ENCODE measurements at regions not wholly inside any gene's neighbourhood (a gene's known extent, or its start where the extent isn't known, plus 50 kb on each side); places are given as distances from the start of the nearest gene placed in this dataset.
A peak's percentile ranks its signal among the peaks of the same experiment; 100 is the strongest.

- no peak for DNase-seq (ENCODE audit: low read depth)
Measured at GRCh38 chr20:24102749-24103333, 114.3 kb upstream of the GGTLC1 start.

- DNase-seq (ENCODE audit: low read depth) = no peak
Measured at GRCh38 chr20:24102290-24102689, 113.7 kb upstream of the GGTLC1 start.

GRCh38 chr20:24100370-24101011 is 111.9 kb upstream of the GGTLC1 start:
- DNase-seq (ENCODE audit: low read depth) = no peak

- peak; percentile 63 for DNase-seq (ENCODE audit: low read depth)
Measured at GRCh38 chr20:24098886-24099285, 110.3 kb upstream of the GGTLC1 start.

GRCh38 chr20:24097506-24098245 is 109.1 kb upstream of the GGTLC1 start:
- DNase-seq (ENCODE audit: low read depth) = no peak

- DNase-seq (ENCODE audit: low read depth) = no peak
Measured at GRCh38 chr20:24096864-24097450, 108.4 kb upstream of the GGTLC1 start.

GRCh38 chr20:24096264-24096663 is 107.7 kb upstream of the GGTLC1 start:
- DNase-seq (ENCODE audit: low read depth) = no peak

- no peak for DNase-seq (ENCODE audit: low read depth)
Measured at GRCh38 chr20:24095756-24096155, 107.2 kb upstream of the GGTLC1 start.

GRCh38 chr20:24095303-24095702 is 106.7 kb upstream of the GGTLC1 start:
- no peak for DNase-seq (ENCODE audit: low read depth)

GRCh38 chr20:24089576-24089975 is 101.0 kb upstream of the GGTLC1 start:
- no peak for DNase-seq (ENCODE audit: low read depth)

- no peak for DNase-seq (ENCODE audit: low read depth)
Measured at GRCh38 chr20:24086121-24086520, 97.5 kb upstream of the GGTLC1 start.

GRCh38 chr20:24084281-24084680 is 95.7 kb upstream of the GGTLC1 start:
- no peak for DNase-seq (ENCODE audit: low read depth)

GRCh38 chr20:24081077-24081476 is 92.5 kb upstream of the GGTLC1 start:
- no peak for DNase-seq (ENCODE audit: low read depth)

GRCh38 chr20:24079661-24080412 is 91.3 kb upstream of the GGTLC1 start:
- no peak for DNase-seq (ENCODE audit: low read depth)

- no peak for DNase-seq (ENCODE audit: low read depth)
Measured at GRCh38 chr20:24077145-24077544, 88.6 kb upstream of the GGTLC1 start.

GRCh38 chr20:24070679-24071078 is 82.1 kb upstream of the GGTLC1 start:
- no peak for DNase-seq (ENCODE audit: low read depth)

- DNase-seq (ENCODE audit: low read depth) = no peak
Measured at GRCh38 chr20:24066076-24066700, 77.6 kb upstream of the GGTLC1 start.

- DNase-seq (ENCODE audit: low read depth) = no peak
Measured at GRCh38 chr20:24064915-24065314, 76.3 kb upstream of the GGTLC1 start.

- DNase-seq (ENCODE audit: low read depth) = no peak
Measured at GRCh38 chr20:24064092-24064491, 75.5 kb upstream of the GGTLC1 start.

- no peak for DNase-seq (ENCODE audit: low read depth)
Measured at GRCh38 chr20:24063100-24063499, 74.5 kb upstream of the GGTLC1 start.

GRCh38 chr20:24060851-24061590 is 72.4 kb upstream of the GGTLC1 start:
- DNase-seq (ENCODE audit: low read depth) = no peak
